ENCODE measurements at regions not wholly inside any gene's neighbourhood (a gene's known extent, or its start where the extent isn't known, plus 50 kb on each side); places are given as distances from the start of the nearest gene placed in this dataset.

DNA sequence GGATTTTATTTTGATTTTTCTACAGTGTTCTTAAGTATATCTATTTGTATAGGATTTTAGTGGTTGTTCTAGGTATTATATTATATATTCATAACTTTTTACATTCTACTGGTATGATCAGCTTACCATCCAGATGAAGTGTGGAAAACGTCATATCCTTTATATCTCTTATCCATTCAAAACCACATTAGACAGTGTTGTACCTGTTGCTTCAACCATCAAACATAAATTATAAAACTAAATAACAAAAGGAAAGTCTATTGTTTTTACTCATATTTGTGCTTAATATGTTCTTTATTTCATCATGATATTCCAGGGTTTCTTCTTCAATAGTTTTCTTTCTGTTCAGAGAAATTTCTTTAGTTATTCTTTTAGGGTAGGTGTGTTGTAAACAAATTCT, 191.4 kb downstream of the RPLP1 start:
- Histone ChIP-seq H4K20me1 (ENCODE audit: insufficient read depth) (no peaks in the 10 kb centered on the region), H3K36me3 (replicated peaks in 1 of 2; ENCODE audit: control insufficient read depth in 1 of 2, insufficient read depth in 2 of 2, low read length in 1 of 2) (no peaks in the 10 kb centered on the region), H3K27me3 (ENCODE audit: insufficient read depth) (peaks cover 23% of the 10 kb centered on the region; the same call in 1 of the 2 replicates), H3K9me3 (no peaks in the 10 kb centered on the region), H3K4me1 (ENCODE audit: control insufficient read depth in 1 of 2, insufficient read depth in 2 of 2, low read depth in 1 of 2, low read length in 1 of 2) (peaks cover 0 to 6% of the 10 kb centered on the region in 2 experiments; a peak in 1 of 4 replicates), H3K4me3 (ENCODE audit: low read depth in 2 of 2, low read length in 1 of 2) (no peak overlapping the region), H3K27ac (ENCODE audit: low read depth in 2 of 2, low read length in 1 of 2) (no peak overlapping the region), H3K79me2 (ENCODE audit: insufficient read depth) (no peaks in the 10 kb centered on the region), H3K4me2 (no peak overlapping the region), H2AFZ (ENCODE audit: low read depth) (no peak overlapping the region), H3K9me2 (no peaks in the 10 kb centered on the region), H3K9ac (no peak overlapping the region), H3F3A (replicated peaks; ENCODE audit: insufficient read depth) (no peaks in the 10 kb centered on the region)
- ChIA-PET POLR2A (no interaction called here), CTCF (no interaction called here)
- no peak for TF ChIP-seq GABPA (IDR thresholded peaks at IDR 0.05; ENCODE audit: low read depth)
- TF ChIP-seq RCOR1 (IDR thresholded peaks at IDR 0.05; ENCODE audit: low read length) = no peak
- TF ChIP-seq EZH2phosphoT487 (IDR thresholded peaks at IDR 0.05; ENCODE audit: borderline replicate concordance, low read depth) = no peak
- TF ChIP-seq TEAD4 (IDR thresholded peaks at IDR 0.05; ENCODE audit: borderline replicate concordance, insufficient read depth) = no peak
- TF ChIP-seq SMC3 (IDR thresholded peaks at IDR 0.05; ENCODE audit: low read depth, low read length) = no peak
- 19% methylated on average over 1 of the region's 1 CpG for WGBS (ENCODE audit: low lambda C conversion rate)
- DNase-seq = no peak

DNA sequence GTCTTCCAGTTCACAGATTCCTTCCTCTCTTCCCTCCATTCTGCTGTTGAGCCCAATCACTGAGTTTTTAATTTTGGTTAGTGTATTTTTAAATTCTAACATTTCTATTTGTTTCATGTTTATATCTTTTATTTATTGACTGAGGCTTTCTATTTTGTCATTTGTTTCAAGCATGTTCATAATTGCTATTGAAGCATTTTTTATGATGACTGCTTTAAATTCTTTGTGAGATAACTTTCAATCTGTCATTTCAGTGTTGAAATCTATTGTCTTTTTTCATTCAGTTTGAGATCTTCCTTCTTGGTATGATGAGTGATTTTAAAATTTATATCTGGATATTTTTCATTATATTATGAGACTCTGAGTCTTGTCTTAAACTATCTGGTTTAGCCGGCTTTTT, 192.3 kb downstream of the RPLP1 start:
- ChIA-PET CTCF (no interaction called here), POLR2A (interaction anchor here (0.6 kb wide), 1 partner anchor 166 kb away, joined by 3 read pairs; no protein-coding TSS in a partner anchor)
- DNase-seq = no peak
- Histone ChIP-seq H4K20me1 (ENCODE audit: insufficient read depth) (no peaks in the 10 kb centered on the region), H3K36me3 (replicated peaks in 1 of 2; ENCODE audit: control insufficient read depth in 1 of 2, insufficient read depth in 2 of 2, low read length in 1 of 2) (no peaks in the 10 kb centered on the region), H3K9ac (no peak overlapping the region), H3K9me2 (no peaks in the 10 kb centered on the region), H3K79me2 (ENCODE audit: insufficient read depth) (no peaks in the 10 kb centered on the region), H3K27ac (ENCODE audit: low read depth in 2 of 2, low read length in 1 of 2) (no peak overlapping the region), H3F3A (replicated peaks; ENCODE audit: insufficient read depth) (no peaks in the 10 kb centered on the region), H3K4me1 (ENCODE audit: control insufficient read depth in 1 of 2, insufficient read depth in 2 of 2, low read depth in 1 of 2, low read length in 1 of 2) (peaks cover 0 to 6% of the 10 kb centered on the region in 2 experiments; a peak in 1 of 4 replicates), H2AFZ (ENCODE audit: low read depth) (no peak overlapping the region), H3K4me2 (no peak overlapping the region), H3K4me3 (ENCODE audit: low read depth in 2 of 2, low read length in 1 of 2) (no peak overlapping the region), H3K9me3 (no peaks in the 10 kb centered on the region), H3K27me3 (ENCODE audit: insufficient read depth) (peaks cover 25% of the 10 kb centered on the region; the same call in 1 of the 2 replicates)
- WGBS (ENCODE audit: low lambda C conversion rate) = 81% methylated on average over 1 of the region's 1 CpG
- TF ChIP-seq, protein P1, sequence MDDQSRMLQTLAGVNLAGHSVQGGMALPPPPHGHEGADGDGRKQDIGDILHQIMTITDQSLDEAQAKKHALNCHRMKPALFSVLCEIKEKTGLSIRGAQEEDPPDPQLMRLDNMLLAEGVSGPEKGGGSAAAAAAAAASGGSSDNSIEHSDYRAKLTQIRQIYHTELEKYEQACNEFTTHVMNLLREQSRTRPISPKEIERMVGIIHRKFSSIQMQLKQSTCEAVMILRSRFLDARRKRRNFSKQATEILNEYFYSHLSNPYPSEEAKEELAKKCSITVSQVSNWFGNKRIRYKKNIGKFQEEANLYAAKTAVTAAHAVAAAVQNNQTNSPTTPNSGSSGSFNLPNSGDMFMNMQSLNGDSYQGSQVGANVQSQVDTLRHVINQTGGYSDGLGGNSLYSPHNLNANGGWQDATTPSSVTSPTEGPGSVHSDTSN (IDR thresholded peaks at IDR 0.05) = no peak
- TF ChIP-seq, protein P2, sequence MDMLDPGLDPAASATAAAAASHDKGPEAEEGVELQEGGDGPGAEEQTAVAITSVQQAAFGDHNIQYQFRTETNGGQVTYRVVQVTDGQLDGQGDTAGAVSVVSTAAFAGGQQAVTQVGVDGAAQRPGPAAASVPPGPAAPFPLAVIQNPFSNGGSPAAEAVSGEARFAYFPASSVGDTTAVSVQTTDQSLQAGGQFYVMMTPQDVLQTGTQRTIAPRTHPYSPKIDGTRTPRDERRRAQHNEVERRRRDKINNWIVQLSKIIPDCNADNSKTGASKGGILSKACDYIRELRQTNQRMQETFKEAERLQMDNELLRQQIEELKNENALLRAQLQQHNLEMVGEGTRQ (IDR thresholded peaks at IDR 0.05; ENCODE audit: borderline replicate concordance, low read depth, low read length) = no peak
- no peak for TF ChIP-seq EP300 (IDR thresholded peaks at IDR 0.05; ENCODE audit: borderline replicate concordance in 1 of 2, low read depth in 1 of 2, low read length in 1 of 2)
- no peak for TF ChIP-seq CHD2 (IDR thresholded peaks at IDR 0.05; ENCODE audit: low read length, partially characterized antibody)
- TF ChIP-seq RAD21 (IDR thresholded peaks at IDR 0.05; ENCODE audit: low read length) = no peak
- no peak for TF ChIP-seq FOSL2 (IDR thresholded peaks at IDR 0.05; ENCODE audit: borderline replicate concordance, low read depth)
- no peak for TF ChIP-seq JUND (IDR thresholded peaks at IDR 0.05)
- TF ChIP-seq, protein P3, sequence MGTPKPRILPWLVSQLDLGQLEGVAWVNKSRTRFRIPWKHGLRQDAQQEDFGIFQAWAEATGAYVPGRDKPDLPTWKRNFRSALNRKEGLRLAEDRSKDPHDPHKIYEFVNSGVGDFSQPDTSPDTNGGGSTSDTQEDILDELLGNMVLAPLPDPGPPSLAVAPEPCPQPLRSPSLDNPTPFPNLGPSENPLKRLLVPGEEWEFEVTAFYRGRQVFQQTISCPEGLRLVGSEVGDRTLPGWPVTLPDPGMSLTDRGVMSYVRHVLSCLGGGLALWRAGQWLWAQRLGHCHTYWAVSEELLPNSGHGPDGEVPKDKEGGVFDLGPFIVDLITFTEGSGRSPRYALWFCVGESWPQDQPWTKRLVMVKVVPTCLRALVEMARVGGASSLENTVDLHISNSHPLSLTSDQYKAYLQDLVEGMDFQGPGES (IDR thresholded peaks at IDR 0.05; ENCODE audit: low read depth, low read length) = no peak
- no peak for TF ChIP-seq TEAD4 (IDR thresholded peaks at IDR 0.05; ENCODE audit: borderline replicate concordance, insufficient read depth)
- TF ChIP-seq TCF12 (IDR thresholded peaks at IDR 0.05) = no peak
- TF ChIP-seq, protein P4, sequence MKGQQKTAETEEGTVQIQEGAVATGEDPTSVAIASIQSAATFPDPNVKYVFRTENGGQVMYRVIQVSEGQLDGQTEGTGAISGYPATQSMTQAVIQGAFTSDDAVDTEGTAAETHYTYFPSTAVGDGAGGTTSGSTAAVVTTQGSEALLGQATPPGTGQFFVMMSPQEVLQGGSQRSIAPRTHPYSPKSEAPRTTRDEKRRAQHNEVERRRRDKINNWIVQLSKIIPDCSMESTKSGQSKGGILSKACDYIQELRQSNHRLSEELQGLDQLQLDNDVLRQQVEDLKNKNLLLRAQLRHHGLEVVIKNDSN (IDR thresholded peaks at IDR 0.05; ENCODE audit: borderline replicate concordance, low read depth) = no peak
- TF ChIP-seq, protein P5, sequence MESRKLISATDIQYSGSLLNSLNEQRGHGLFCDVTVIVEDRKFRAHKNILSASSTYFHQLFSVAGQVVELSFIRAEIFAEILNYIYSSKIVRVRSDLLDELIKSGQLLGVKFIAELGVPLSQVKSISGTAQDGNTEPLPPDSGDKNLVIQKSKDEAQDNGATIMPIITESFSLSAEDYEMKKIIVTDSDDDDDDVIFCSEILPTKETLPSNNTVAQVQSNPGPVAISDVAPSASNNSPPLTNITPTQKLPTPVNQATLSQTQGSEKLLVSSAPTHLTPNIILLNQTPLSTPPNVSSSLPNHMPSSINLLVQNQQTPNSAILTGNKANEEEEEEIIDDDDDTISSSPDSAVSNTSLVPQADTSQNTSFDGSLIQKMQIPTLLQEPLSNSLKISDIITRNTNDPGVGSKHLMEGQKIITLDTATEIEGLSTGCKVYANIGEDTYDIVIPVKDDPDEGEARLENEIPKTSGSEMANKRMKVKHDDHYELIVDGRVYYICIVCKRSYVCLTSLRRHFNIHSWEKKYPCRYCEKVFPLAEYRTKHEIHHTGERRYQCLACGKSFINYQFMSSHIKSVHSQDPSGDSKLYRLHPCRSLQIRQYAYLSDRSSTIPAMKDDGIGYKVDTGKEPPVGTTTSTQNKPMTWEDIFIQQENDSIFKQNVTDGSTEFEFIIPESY (IDR thresholded peaks at IDR 0.05; ENCODE audit: borderline replicate concordance, low read depth) = no peak
- no peak for TF ChIP-seq MXI1 (IDR thresholded peaks at IDR 0.05; ENCODE audit: low read depth, low read length)
- no peak for TF ChIP-seq SIN3A (IDR thresholded peaks at IDR 0.05; ENCODE audit: borderline replicate concordance, low read depth, low read length)
- no peak for TF ChIP-seq POLR2AphosphoS5 (IDR thresholded peaks at IDR 0.05; ENCODE audit: low read depth, low read length)
- no peak for TF ChIP-seq YY1 (IDR thresholded peaks at IDR 0.05; ENCODE audit: low read depth)
- TF ChIP-seq FOXJ3 (CRISPR knock-in tag; IDR thresholded peaks at IDR 0.05) = no peak
- TF ChIP-seq SMC3 (IDR thresholded peaks at IDR 0.05; ENCODE audit: low read depth, low read length) = no peak

Data from SK-N-SH (cell line).